ENCODE measurements at regions not wholly inside any gene's neighbourhood (a gene's known extent, or its start where the extent isn't known, plus 50 kb on each side); places are given as distances from the start of the nearest gene placed in this dataset.

DNA sequence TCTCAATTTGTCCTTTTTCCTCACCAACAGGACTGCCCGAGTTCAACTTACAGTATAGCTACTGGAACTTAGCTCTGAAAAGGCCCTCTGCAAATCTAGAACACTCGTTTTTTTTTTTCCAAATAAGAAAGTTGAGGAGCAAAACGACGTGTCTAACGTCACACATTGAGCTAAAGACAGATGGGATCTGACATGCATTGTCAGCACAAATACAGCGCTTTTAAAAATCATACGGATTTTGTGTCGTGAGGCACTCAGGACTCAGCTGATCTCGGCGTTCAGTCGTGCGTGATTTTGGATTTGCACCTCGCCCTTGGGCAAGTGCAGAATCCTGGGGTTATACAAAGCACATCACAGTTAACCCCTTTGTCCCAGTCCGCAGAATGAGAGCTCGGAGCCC is 94.7 kb upstream of the ZNF322 start:
- TF ChIP-seq, protein P1, sequence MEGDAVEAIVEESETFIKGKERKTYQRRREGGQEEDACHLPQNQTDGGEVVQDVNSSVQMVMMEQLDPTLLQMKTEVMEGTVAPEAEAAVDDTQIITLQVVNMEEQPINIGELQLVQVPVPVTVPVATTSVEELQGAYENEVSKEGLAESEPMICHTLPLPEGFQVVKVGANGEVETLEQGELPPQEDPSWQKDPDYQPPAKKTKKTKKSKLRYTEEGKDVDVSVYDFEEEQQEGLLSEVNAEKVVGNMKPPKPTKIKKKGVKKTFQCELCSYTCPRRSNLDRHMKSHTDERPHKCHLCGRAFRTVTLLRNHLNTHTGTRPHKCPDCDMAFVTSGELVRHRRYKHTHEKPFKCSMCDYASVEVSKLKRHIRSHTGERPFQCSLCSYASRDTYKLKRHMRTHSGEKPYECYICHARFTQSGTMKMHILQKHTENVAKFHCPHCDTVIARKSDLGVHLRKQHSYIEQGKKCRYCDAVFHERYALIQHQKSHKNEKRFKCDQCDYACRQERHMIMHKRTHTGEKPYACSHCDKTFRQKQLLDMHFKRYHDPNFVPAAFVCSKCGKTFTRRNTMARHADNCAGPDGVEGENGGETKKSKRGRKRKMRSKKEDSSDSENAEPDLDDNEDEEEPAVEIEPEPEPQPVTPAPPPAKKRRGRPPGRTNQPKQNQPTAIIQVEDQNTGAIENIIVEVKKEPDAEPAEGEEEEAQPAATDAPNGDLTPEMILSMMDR (IDR thresholded peaks at IDR 0.05) = no peak
- no peak for TF ChIP-seq EP300 (IDR thresholded peaks at IDR 0.05)
- TF ChIP-seq POLR2AphosphoS5 (IDR thresholded peaks at IDR 0.05) = no peak
